Karpas-422 (cell line): ENCODE measurements at regions not wholly inside any gene's neighbourhood (a gene's known extent, or its start where the extent isn't known, plus 50 kb on each side); places are given as distances from the start of the nearest gene placed in this dataset.

ENCODE experiments used
- DNase-seq: peaks from one replicate; pipeline ENCODE4 v3.0.0-alpha.2; 2015
- H2AFZ ChIP-seq: fragments of 200-600 bp; sonication (generic); 2 replicates; pipeline ENCODE4 v1.6.1; 2014; ENCODE audit warnings: antibody characterized with exemption, low read length, mixed read lengths
- H3K27ac ChIP-seq: fragments of 200-600 bp; sonication (generic); 2 replicates; pipeline ENCODE4 v1.5.1; 2014; ENCODE audit warnings: mild to moderate bottlenecking, low read length, moderate library complexity
- H3K27me3 ChIP-seq: fragments of 200-600 bp; sonication (generic); 2 replicates; pipeline ENCODE4 v1.6.1; 2014; ENCODE audit warnings: low read length, mixed read lengths
- H3K36me3 ChIP-seq: fragments of 200-600 bp; sonication (generic); 2 replicates; pipeline ENCODE4 v1.6.1; 2014; ENCODE audit warnings: low read length, mixed read lengths; ENCODE audit not compliant: insufficient read depth
- H3K4me1 ChIP-seq: fragments of 200-600 bp; sonication (generic); 2 replicates; pipeline ENCODE4 v1.6.1; 2014; ENCODE audit warnings: mild to moderate bottlenecking, low read length, mixed read lengths
- H3K4me2 ChIP-seq: fragments of 200-600 bp; sonication (generic); 2 replicates; pipeline ENCODE4 v1.6.1; 2014; ENCODE audit warnings: low read length, low read depth, mild to moderate bottlenecking; ENCODE audit not compliant: poor library complexity, severe bottlenecking
- H3K4me3 ChIP-seq: fragments of 200-600 bp; sonication (generic); 2 replicates; pipeline ENCODE4 v1.5.1; 2014; ENCODE audit warnings: mild to moderate bottlenecking, antibody characterized with exemption, low read length, mixed read lengths
- H3K79me2 ChIP-seq: fragments of 200-600 bp; sonication (generic); 2 replicates; pipeline ENCODE4 v1.6.1; 2014; ENCODE audit warnings: mild to moderate bottlenecking, low read length, mixed read lengths
- H3K9ac ChIP-seq: fragments of 200-600 bp; sonication (generic); 2 replicates; pipeline ENCODE4 v1.6.0; 2014; ENCODE audit warnings: low read length
- H3K9me2 ChIP-seq: fragments of 200-600 bp; sonication (generic), shearing (Covaris generic); replicated peaks from 2 replicates; pipeline ENCODE4 v1.6.0; 2014; ENCODE audit warnings: mild to moderate bottlenecking, low read length, moderate library complexity; ENCODE audit not compliant: insufficient read depth
- H3K9me3 ChIP-seq: fragments of 300-700, 200-600 bp; sonication (generic); 2 replicates; pipeline ENCODE4 v1.6.1; 2014; ENCODE audit warnings: low read length, mixed read lengths
- H4K20me1 ChIP-seq: fragments of 200-600 bp; sonication (generic); 2 replicates; pipeline ENCODE4 v1.6.1; 2014; ENCODE audit warnings: mild to moderate bottlenecking, antibody characterized with exemption, low read length, low read depth; ENCODE audit not compliant: insufficient read depth

DNA sequence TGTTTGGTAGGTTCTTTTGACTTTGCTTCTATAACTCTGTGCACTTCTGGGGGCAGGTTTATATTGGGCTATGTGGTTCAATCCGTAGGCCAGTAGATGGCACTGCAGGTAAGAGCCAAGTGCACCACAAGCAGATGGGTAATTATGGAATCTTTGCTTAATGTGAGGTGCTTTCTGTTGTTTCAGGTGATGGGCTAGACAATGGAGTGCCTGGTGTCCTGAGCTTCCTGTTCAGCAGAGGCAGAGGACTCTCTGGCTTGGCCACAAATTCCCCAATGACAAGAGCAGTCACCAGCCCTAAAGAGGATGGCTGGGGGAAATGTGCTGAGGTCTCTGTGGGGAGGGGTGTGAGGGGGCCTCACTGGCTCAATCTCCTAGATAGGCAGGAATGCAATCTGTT, 455.0 kb downstream of the CCSER2 start:
- Histone ChIP-seq H3K9ac (no peak overlapping the region), H3K79me2 (no peaks in the 10 kb centered on the region)

GRCh38 chr10:84783909-84784308, 455.5 kb downstream of the CCSER2 start:
- Histone ChIP-seq H3K4me3 (no peak overlapping the region), H3K36me3 (no peaks in the 10 kb centered on the region)

More for the DNA sequence above, 455.0 kb downstream of the CCSER2 start:
- DNase-seq: peak; percentile 49
- Histone ChIP-seq H3K4me1 (no peaks in the 10 kb centered on the region), H3K36me3 (no peaks in the 10 kb centered on the region), H3K27ac (no peak overlapping the region), H3K4me3 (no peak overlapping the region), H3K27me3 (no peaks in the 10 kb centered on the region), H3K4me2 (no peak overlapping the region), H3K9me2 (no peaks in the 10 kb centered on the region), H2AFZ (no peak overlapping the region), H4K20me1 (no peaks in the 10 kb centered on the region), H3K9me3 (no peaks in the 10 kb centered on the region)

DNA sequence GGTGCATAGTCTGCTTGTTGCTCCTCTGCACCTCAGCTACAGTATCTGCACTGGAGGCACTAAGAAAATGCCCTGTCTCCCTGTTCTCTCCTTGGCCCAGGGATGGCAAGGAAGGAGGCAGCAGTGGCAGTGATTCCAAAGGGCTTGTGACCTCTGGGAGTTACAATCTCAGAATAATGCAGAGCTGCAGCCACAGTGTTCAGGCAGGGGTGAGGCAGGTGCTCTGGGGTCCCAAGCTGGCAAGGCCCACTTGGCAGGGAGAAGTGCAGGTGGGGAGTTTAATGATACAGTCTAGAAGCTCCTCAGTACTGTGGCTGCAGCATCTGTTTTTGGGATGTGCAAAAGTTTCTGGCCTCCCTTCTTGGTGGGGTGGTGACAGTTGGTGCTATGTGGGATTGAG, 456.4 kb downstream of the CCSER2 start:
- H2AFZ ChIP-seq: no peak overlapping the region
- no peaks in the 10 kb centered on the region for H4K20me1 ChIP-seq
- no peak for DNase-seq

More at GRCh38 chr10:84783909-84784308, 455.5 kb downstream of the CCSER2 start:
- H3K4me2 ChIP-seq: no peak overlapping the region
- H3K9ac ChIP-seq: no peak overlapping the region
- no peaks in the 10 kb centered on the region for H4K20me1 ChIP-seq
- no peaks in the 10 kb centered on the region for H3K9me2 ChIP-seq
- H3K27ac ChIP-seq: no peak overlapping the region
- H3K4me1 ChIP-seq: no peaks in the 10 kb centered on the region
- H3K27me3 ChIP-seq: no peaks in the 10 kb centered on the region
- no peak overlapping the region for H2AFZ ChIP-seq
- H3K9me3 ChIP-seq: no peaks in the 10 kb centered on the region
- no peaks in the 10 kb centered on the region for H3K79me2 ChIP-seq
- DNase-seq: no peak

GRCh38 chr10:84789026-84789425, 460.6 kb downstream of the CCSER2 start:
- Histone ChIP-seq H3K4me2 (no peak overlapping the region), H3K4me3 (no peak overlapping the region), H3K9me3 (no peaks in the 10 kb centered on the region), H4K20me1 (no peaks in the 10 kb centered on the region), H3K27me3 (no peaks in the 10 kb centered on the region), H3K9me2 (no peaks in the 10 kb centered on the region), H3K9ac (no peak overlapping the region), H2AFZ (no peak overlapping the region), H3K79me2 (no peaks in the 10 kb centered on the region), H3K27ac (no peak overlapping the region), H3K36me3 (no peaks in the 10 kb centered on the region), H3K4me1 (no peaks in the 10 kb centered on the region)
- no peak for DNase-seq

More for the DNA sequence above, 456.4 kb downstream of the CCSER2 start:
- H3K9ac ChIP-seq: no peak overlapping the region
- no peak overlapping the region for H3K27ac ChIP-seq
- H3K9me2 ChIP-seq: no peaks in the 10 kb centered on the region
- H3K9me3 ChIP-seq: no peaks in the 10 kb centered on the region
- H3K79me2 ChIP-seq: no peaks in the 10 kb centered on the region
- H3K36me3 ChIP-seq: no peaks in the 10 kb centered on the region
- no peak overlapping the region for H3K4me3 ChIP-seq
- no peaks in the 10 kb centered on the region for H3K27me3 ChIP-seq
- H3K4me2 ChIP-seq: no peak overlapping the region
- H3K4me1 ChIP-seq: no peaks in the 10 kb centered on the region

DNA sequence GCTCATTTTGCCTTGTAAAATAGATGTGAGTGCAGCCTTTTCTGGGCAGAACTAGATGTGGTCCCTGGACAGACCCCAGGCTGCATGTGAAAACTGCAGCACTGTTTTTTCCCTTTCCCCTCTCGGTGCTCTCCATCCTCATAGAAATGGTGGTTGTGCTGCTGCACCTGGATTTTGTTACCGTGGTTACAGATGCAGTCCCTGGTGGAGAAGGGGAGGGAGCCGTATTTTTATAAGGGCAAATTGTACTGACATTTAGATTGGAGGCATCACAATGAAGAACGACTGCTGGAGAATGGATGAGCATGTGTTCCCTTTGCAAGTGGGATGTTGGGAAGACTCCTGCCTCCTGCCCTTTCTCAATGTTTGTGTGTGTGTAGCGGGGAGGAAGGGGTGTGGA, 469.9 kb downstream of the CCSER2 start:
- H2AFZ ChIP-seq: no peak overlapping the region
- no peak overlapping the region for H3K4me2 ChIP-seq
- no peak overlapping the region for H3K9ac ChIP-seq
- H3K27me3 ChIP-seq: no peaks in the 10 kb centered on the region
- no peaks in the 10 kb centered on the region for H3K4me1 ChIP-seq
- no peaks in the 10 kb centered on the region for H3K9me3 ChIP-seq
- H3K4me3 ChIP-seq: no peak overlapping the region
- no peak for DNase-seq
- H3K79me2 ChIP-seq: no peaks in the 10 kb centered on the region
- H3K27ac ChIP-seq: no peak overlapping the region
- H4K20me1 ChIP-seq: no peaks in the 10 kb centered on the region
- H3K36me3 ChIP-seq: no peaks in the 10 kb centered on the region
- H3K9me2 ChIP-seq: no peaks in the 10 kb centered on the region

GRCh38 chr10:84801156-84801555, 472.8 kb downstream of the CCSER2 start:
- no peak for DNase-seq
- no peak overlapping the region for H3K4me3 ChIP-seq
- H3K27me3 ChIP-seq: no peaks in the 10 kb centered on the region
- H4K20me1 ChIP-seq: no peaks in the 10 kb centered on the region
- no peaks in the 10 kb centered on the region for H3K9me2 ChIP-seq
- no peak overlapping the region for H3K27ac ChIP-seq
- H2AFZ ChIP-seq: no peak overlapping the region
- no peaks in the 10 kb centered on the region for H3K4me1 ChIP-seq
- H3K4me2 ChIP-seq: no peak overlapping the region
- H3K9me3 ChIP-seq: no peaks in the 10 kb centered on the region
- no peaks in the 10 kb centered on the region for H3K79me2 ChIP-seq
- H3K36me3 ChIP-seq: no peaks in the 10 kb centered on the region
- no peak overlapping the region for H3K9ac ChIP-seq

- Histone ChIP-seq H2AFZ (no peak overlapping the region), H3K4me3 (no peak overlapping the region), H3K9me2 (no peaks in the 10 kb centered on the region), H3K4me1 (no peaks in the 10 kb centered on the region), H3K9me3 (no peaks in the 10 kb centered on the region), H4K20me1 (no peaks in the 10 kb centered on the region), H3K27me3 (no peaks in the 10 kb centered on the region), H3K79me2 (no peaks in the 10 kb centered on the region), H3K27ac (no peak overlapping the region), H3K36me3 (no peaks in the 10 kb centered on the region), H3K4me2 (no peak overlapping the region), H3K9ac (no peak overlapping the region)
- DNase-seq: no peak
These were observed 473.5 kb downstream of the CCSER2 start for GRCh38 chr10:84801916-84802315.

GRCh38 chr10:84805149-84805548, 476.8 kb downstream of the CCSER2 start:
- Histone ChIP-seq H4K20me1 (no peaks in the 10 kb centered on the region), H3K4me2 (no peak overlapping the region), H2AFZ (no peak overlapping the region), H3K9ac (no peak overlapping the region), H3K4me1 (no peaks in the 10 kb centered on the region), H3K9me2 (no peaks in the 10 kb centered on the region), H3K27ac (no peak overlapping the region), H3K36me3 (no peaks in the 10 kb centered on the region), H3K9me3 (no peaks in the 10 kb centered on the region), H3K79me2 (no peaks in the 10 kb centered on the region), H3K4me3 (no peak overlapping the region), H3K27me3 (no peaks in the 10 kb centered on the region)
- DNase-seq: no peak

GRCh38 chr10:84811113-84811512, 482.7 kb downstream of the CCSER2 start:
- H3K79me2 ChIP-seq: no peaks in the 10 kb centered on the region
- no peak overlapping the region for H3K4me3 ChIP-seq
- no peak for DNase-seq
- H3K36me3 ChIP-seq: no peaks in the 10 kb centered on the region
- no peaks in the 10 kb centered on the region for H3K27me3 ChIP-seq
- H3K9ac ChIP-seq: no peak overlapping the region
- no peaks in the 10 kb centered on the region for H3K9me2 ChIP-seq
- H3K27ac ChIP-seq: no peak overlapping the region
- no peaks in the 10 kb centered on the region for H3K4me1 ChIP-seq
- H4K20me1 ChIP-seq: no peaks in the 10 kb centered on the region
- no peaks in the 10 kb centered on the region for H3K9me3 ChIP-seq
- H3K4me2 ChIP-seq: no peak overlapping the region
- no peak overlapping the region for H2AFZ ChIP-seq
